HCT116 (cell line): ENCODE measurements at regions not wholly inside any gene's neighbourhood (a gene's known extent, or its start where the extent isn't known, plus 50 kb on each side); places are given as distances from the start of the nearest gene placed in this dataset.

Source experiments
- ATAC-seq: fragments of 200-7000 bp; cut with Tn5 transposase; 2 replicates; pipeline ENCODE4 v1.9.1; 2020; ENCODE audit warnings: mild to moderate bottlenecking, moderate library complexity
- BruUV-seq: library from RNA; stranded (reverse); fragments of 400-500 nt; replicated peaks from 2 replicates; lab custom pipeline; 2021; lab: Mats Ljungman, UMichigan
- CTCF ChIA-PET: fragments of 300-600 bp; sonication (Branson Sonifier 250); formaldehyde crosslinking; loops from one replicate; lab custom pipeline; 2021; ENCODE audit warnings: antibody characterized with exemption; lab: Charles Lee
- POLR2A ChIA-PET: fragments of 300-600, 350-600 bp; sonication (Branson Sonifier 250); formaldehyde crosslinking; loops from one replicate; lab custom pipeline; 2021; ENCODE audit warnings: antibody characterized with exemption; lab: Charles Lee
- RAD21 ChIA-PET, 2 experiments: fragments of 300-600 bp; sonication (Branson Sonifier 250); formaldehyde crosslinking; loops; one replicate each; lab custom pipeline; 2023; ENCODE audit warnings: low total read pairs in 2 of 2; ENCODE audit not compliant: uncharacterized antibody in 2 of 2, unreplicated experiment in 2 of 2, low non-redundant PET in 1 of 2; lab: Charles Lee
- DNase-seq: peaks from one replicate; pipeline ENCODE4 v3.0.0-alpha.2; 2010; ENCODE audit warnings: low read depth, low spot score
- H2AFZ ChIP-seq: fragments of 200-600 bp; shearing (Covaris generic), sonication (generic); 2 replicates; pipeline ENCODE4 v1.6.1; 2017; ENCODE audit warnings: low read depth, mixed run types, mixed read lengths, antibody characterized with exemption, low read length; ENCODE audit not compliant: poor library complexity, severe bottlenecking
- H3K27ac ChIP-seq: 2 replicates; pipeline ENCODE4 v1.5.1; 2012; ENCODE audit warnings: low read depth, low read length
- H3K27me3 ChIP-seq: fragments of 200-600 bp; sonication (generic); 2 replicates; pipeline ENCODE4 v1.6.1; 2016; ENCODE audit warnings: mixed run types, low read length, mixed read lengths; ENCODE audit not compliant: insufficient read depth
- H3K36me3 ChIP-seq, 2 experiments: fragments of 200-500 bp in 1 of 2; fragments of 200-600 bp in 1 of 2; sonication (Bioruptor generic) in 1 of 2; sonication (generic) in 1 of 2; 2 replicates each; pipeline versions ENCODE4 v1.5.1 to v1.6.1; 2014 to 2016; ENCODE audit warnings: low read length in 2 of 2, inconsistent platforms in 1 of 2, mixed read lengths in 1 of 2, mixed run types in 1 of 2; ENCODE audit not compliant: insufficient read depth in 2 of 2, control insufficient read depth in 1 of 2
- H3K4me1 ChIP-seq, 2 experiments: fragments of 200-600 bp in 1 of 2; sonication (generic) in 1 of 2; 2 replicates each; pipeline versions ENCODE4 v1.5.1 to v1.6.1; 2012 to 2017; ENCODE audit warnings: low read length in 2 of 2, inconsistent platforms in 1 of 2, mild to moderate bottlenecking in 1 of 2, mixed read lengths in 1 of 2, mixed run types in 1 of 2, moderate library complexity in 1 of 2; ENCODE audit not compliant: insufficient read depth in 2 of 2, control insufficient read depth in 1 of 2
- H3K4me2 ChIP-seq: fragments of 200-600 bp; sonication (generic); 2 replicates; pipeline ENCODE4 v1.6.1; 2017; ENCODE audit warnings: mixed run types, low read length, mixed read lengths
- H3K4me3 ChIP-seq, 2 experiments: fragments of 200-600 bp in 1 of 2; sonication (generic) in 1 of 2; replicated peaks in 1 of 2; 2 replicates each; pipeline ENCODE4 v1.5.1; 2011 to 2016; ENCODE audit warnings: low read length in 2 of 2, control low read depth in 1 of 2, low read depth in 1 of 2, mild to moderate bottlenecking in 1 of 2, mixed read lengths in 1 of 2, mixed run types in 1 of 2
- H3K79me2 ChIP-seq: fragments of 200-600 bp; sonication (generic); 2 replicates; pipeline ENCODE4 v1.6.1; 2017; ENCODE audit warnings: mild to moderate bottlenecking, mixed run types, low read length, moderate library complexity, mixed read lengths; ENCODE audit not compliant: insufficient read depth
- H3K9ac ChIP-seq: fragments of 200-600 bp; sonication (generic); 2 replicates; pipeline ENCODE4 v1.6.1; 2016; ENCODE audit warnings: low read length, mixed read lengths
- H3K9me2 ChIP-seq: fragments of 200-600 bp; sonication (generic), shearing (Covaris generic); 2 replicates; pipeline ENCODE4 v1.6.1; 2017; ENCODE audit warnings: mixed run types, mild to moderate bottlenecking, moderate library complexity; ENCODE audit not compliant: insufficient read depth
- H3K9me3 ChIP-seq, 2 experiments: fragments of 200-500 bp in 1 of 2; fragments of 200-600 bp in 1 of 2; sonication (Bioruptor generic) in 1 of 2; sonication (generic) in 1 of 2; 2 replicates each; pipeline ENCODE4 v1.6.1; 2014 to 2017; ENCODE audit warnings: low read length in 2 of 2, mixed read lengths in 2 of 2, inconsistent platforms in 1 of 2, low read depth in 1 of 2, mild to moderate bottlenecking in 1 of 2, mixed run types in 1 of 2, moderate library complexity in 1 of 2; ENCODE audit not compliant: control insufficient read depth in 1 of 2, insufficient read depth in 1 of 2
- H4K20me1 ChIP-seq: fragments of 200-600 bp; sonication (generic), shearing (Covaris generic); 2 replicates; pipeline ENCODE4 v1.6.1; 2017; ENCODE audit warnings: mixed run types, mild to moderate bottlenecking, moderate library complexity; ENCODE audit not compliant: insufficient read depth
- ATF3 ChIP-seq: IDR thresholded peaks from 2 replicates; pipeline ENCODE4 v1.6.1; 2012
- CBX3 ChIP-seq: IDR thresholded peaks from 2 replicates; pipeline ENCODE4 v1.6.1; 2012; ENCODE audit warnings: low read depth
- CTCF ChIP-seq, 3 experiments: fragments of 200-600 bp in 1 of 3; sonication (generic) in 1 of 3; IDR thresholded peaks in 2 of 3; conservative IDR thresholded peaks in 1 of 3; 2 replicates each; pipeline ENCODE4 v1.5.1; 2012 to 2017; ENCODE audit warnings: low read depth in 2 of 3, low read length in 2 of 3, antibody characterized with exemption in 1 of 3, borderline replicate concordance in 1 of 3, control low read depth in 1 of 3, mild to moderate bottlenecking in 1 of 3, mixed read lengths in 1 of 3, mixed run types in 1 of 3, moderate library complexity in 1 of 3; ENCODE audit not compliant: insufficient read depth in 1 of 3
- EGR1 ChIP-seq: IDR thresholded peaks from 2 replicates; pipeline ENCODE4 v1.6.1; 2012; ENCODE audit warnings: low read depth
- EZH2 ChIP-seq: fragments of 200-600 bp; sonication (generic); IDR thresholded peaks from 2 replicates; pipeline ENCODE4 v1.6.1; 2017; ENCODE audit warnings: antibody characterized with exemption, mixed run types
- POLR2A ChIP-seq: IDR thresholded peaks from 2 replicates; pipeline ENCODE4 v1.7.0; 2011; ENCODE audit warnings: borderline replicate concordance; ENCODE audit not compliant: insufficient read depth, insufficient read length; ENCODE audit errors: extremely low read depth
- REST ChIP-seq: IDR thresholded peaks from 2 replicates; pipeline ENCODE4 v1.6.1; 2012; ENCODE audit warnings: low read depth
- SIN3A ChIP-seq: IDR thresholded peaks from 2 replicates; pipeline ENCODE4 v1.6.1; 2012; ENCODE audit warnings: low read depth
- SRF ChIP-seq: IDR thresholded peaks from 2 replicates; pipeline ENCODE4 v1.6.1; 2012; ENCODE audit warnings: low read depth
- ZFX ChIP-seq: fragments of 450-650 bp; IDR thresholded peaks from 2 replicates; pipeline ENCODE4 v1.6.1; 2017
- intact Hi-C: fragments of 100-400 bp; cut with micrococcal nuclease; formaldehyde crosslinking; loops from 2 replicates; pipeline ENCODE4 v1.10.0; 2022

GRCh38 chr13:48588120-48588519 is 55.2 kb upstream of the RCBTB2 start:
- no peaks in the 10 kb centered on the region for H4K20me1 ChIP-seq
- no peaks in the 10 kb centered on the region for H3K9me2 ChIP-seq
- H3K27me3 ChIP-seq: no peaks in the 10 kb centered on the region
- H3K79me2 ChIP-seq: no peaks in the 10 kb centered on the region
- peaks cover 0 to 2% of the 10 kb centered on the region in 2 experiments; a peak in 2 of 4 replicates for H3K4me1 ChIP-seq
- no peak for DNase-seq
- RAD21 ChIA-PET: no interaction called here
- no peak overlapping the region for H3K27ac ChIP-seq
- H3K36me3 ChIP-seq: no peaks in the 10 kb centered on the region
- no peaks in the 10 kb centered on the region for H3K9me3 ChIP-seq
- intact Hi-C loops: no loop called here
- TF ChIP-seq EGR1 (no peak), REST (no peak), POLR2A (no peak), SRF (no peak), CBX3 (no peak)
- H2AFZ ChIP-seq: no peak overlapping the region
- no peak overlapping the region for H3K9ac ChIP-seq
- BruUV-seq: no TSS peak
- H3K4me2 ChIP-seq: no peak overlapping the region
- H3K4me3 ChIP-seq: no peak overlapping the region
- CTCF ChIA-PET: interaction anchor here (1.0 kb wide), 1 partner anchor 8 kb away, joined by 3 read pairs; no protein-coding TSS in a partner anchor
- POLR2A ChIA-PET: no interaction called here
- no peak for ATAC-seq

- Histone ChIP-seq H3K4me2 (no peak overlapping the region), H3K36me3 (no peaks in the 10 kb centered on the region), H3K4me1 (no peaks in the 10 kb centered on the region; a peak in 1 of 4 replicates), H3K9me3 (no peaks in the 10 kb centered on the region), H2AFZ (no peak overlapping the region), H3K4me3 (no peak overlapping the region), H3K27me3 (no peaks in the 10 kb centered on the region), H3K9me2 (no peaks in the 10 kb centered on the region), H3K27ac (no peak overlapping the region), H3K79me2 (no peaks in the 10 kb centered on the region), H3K9ac (no peak overlapping the region), H4K20me1 (no peaks in the 10 kb centered on the region)
- intact Hi-C loops: no loop called here
- POLR2A ChIA-PET: no interaction called here
- ATAC-seq (no peak), DNase-seq (no peak)
- CTCF ChIA-PET: no interaction called here
- RAD21 ChIA-PET: no interaction called here
- no TSS peak for BruUV-seq
- TF ChIP-seq ATF3 (no peak), CTCF (IDR thresholded peaks at IDR 0.05 in 2 of 3, conservative IDR thresholded peaks at IDR 0.05 in 1 of 3; ENCODE audit: borderline replicate concordance in 1 of 3, insufficient read depth in 1 of 3, low read depth in 2 of 3, low read length in 2 of 3) (no peak), ZFX (no peak), CBX3 (no peak), SIN3A (no peak), EZH2 (no peak)
These were observed 57.4 kb upstream of the RCBTB2 start for GRCh38 chr13:48590141-48590901.
